OCI-LY7 (cell line): ENCODE measurements at regions not wholly inside any gene's neighbourhood (a gene's known extent, or its start where the extent isn't known, plus 50 kb on each side); places are given as distances from the start of the nearest gene placed in this dataset.

Experiments used
- EZH2phosphoT487 ChIP-seq: fragments of 200-600 bp; sonication (generic); IDR thresholded peaks from 2 replicates; pipeline ENCODE4 v1.6.1; 2018; ENCODE audit warnings: low read depth, borderline replicate concordance, mild to moderate bottlenecking, mixed run types, antibody characterized with exemption, low read length, moderate library complexity, mixed read lengths
- TF ChIP-seq, protein P1 (sequence below): fragments of 200-600 bp; sonication (generic); conservative IDR thresholded peaks from 2 replicates; pipeline ENCODE4 v1.5.1; 2014; ENCODE audit warnings: mild to moderate bottlenecking, antibody characterized with exemption, low read length, moderate library complexity, mixed read lengths

DNA sequence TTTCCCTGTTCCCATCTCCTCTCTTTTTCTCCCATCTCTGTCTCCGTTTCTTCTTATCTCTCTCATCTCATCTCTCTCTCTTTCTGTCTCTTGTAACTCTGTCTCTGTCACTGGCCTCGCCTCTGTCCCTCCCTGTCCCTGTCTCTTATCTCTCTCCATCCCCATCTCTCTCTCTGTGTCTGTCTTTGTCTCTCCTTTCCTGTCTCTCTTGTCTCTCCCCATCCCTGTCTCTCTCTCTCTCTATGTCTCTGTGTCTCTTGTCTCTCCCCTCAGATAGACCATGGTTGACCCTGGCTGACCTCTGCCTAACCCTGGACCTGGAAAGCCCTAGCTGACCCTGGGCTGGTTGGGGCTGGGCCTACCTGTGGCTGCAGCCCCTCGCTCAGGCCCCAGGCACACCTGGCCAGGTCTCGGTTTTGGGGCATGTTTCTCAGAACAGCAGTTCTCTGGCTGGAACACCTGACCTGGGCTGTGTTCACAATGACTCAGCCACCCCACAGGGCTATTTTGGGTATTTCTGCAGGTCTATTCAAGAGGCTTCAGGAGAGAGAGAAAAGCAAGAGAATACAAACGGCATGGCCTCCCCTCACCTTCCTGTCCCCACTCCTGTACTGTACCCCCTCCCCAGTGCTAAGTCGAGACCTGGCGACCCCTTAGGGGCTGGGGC lies 174.4 kb downstream of the TMEM121 start:
- TF ChIP-seq, protein P1, sequence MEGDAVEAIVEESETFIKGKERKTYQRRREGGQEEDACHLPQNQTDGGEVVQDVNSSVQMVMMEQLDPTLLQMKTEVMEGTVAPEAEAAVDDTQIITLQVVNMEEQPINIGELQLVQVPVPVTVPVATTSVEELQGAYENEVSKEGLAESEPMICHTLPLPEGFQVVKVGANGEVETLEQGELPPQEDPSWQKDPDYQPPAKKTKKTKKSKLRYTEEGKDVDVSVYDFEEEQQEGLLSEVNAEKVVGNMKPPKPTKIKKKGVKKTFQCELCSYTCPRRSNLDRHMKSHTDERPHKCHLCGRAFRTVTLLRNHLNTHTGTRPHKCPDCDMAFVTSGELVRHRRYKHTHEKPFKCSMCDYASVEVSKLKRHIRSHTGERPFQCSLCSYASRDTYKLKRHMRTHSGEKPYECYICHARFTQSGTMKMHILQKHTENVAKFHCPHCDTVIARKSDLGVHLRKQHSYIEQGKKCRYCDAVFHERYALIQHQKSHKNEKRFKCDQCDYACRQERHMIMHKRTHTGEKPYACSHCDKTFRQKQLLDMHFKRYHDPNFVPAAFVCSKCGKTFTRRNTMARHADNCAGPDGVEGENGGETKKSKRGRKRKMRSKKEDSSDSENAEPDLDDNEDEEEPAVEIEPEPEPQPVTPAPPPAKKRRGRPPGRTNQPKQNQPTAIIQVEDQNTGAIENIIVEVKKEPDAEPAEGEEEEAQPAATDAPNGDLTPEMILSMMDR, result no peak
- TF ChIP-seq EZH2phosphoT487, result no peak
